ENCODE measurements at regions not wholly inside any gene's neighbourhood (a gene's known extent, or its start where the extent isn't known, plus 50 kb on each side); places are given as distances from the start of the nearest gene placed in this dataset.

DNA sequence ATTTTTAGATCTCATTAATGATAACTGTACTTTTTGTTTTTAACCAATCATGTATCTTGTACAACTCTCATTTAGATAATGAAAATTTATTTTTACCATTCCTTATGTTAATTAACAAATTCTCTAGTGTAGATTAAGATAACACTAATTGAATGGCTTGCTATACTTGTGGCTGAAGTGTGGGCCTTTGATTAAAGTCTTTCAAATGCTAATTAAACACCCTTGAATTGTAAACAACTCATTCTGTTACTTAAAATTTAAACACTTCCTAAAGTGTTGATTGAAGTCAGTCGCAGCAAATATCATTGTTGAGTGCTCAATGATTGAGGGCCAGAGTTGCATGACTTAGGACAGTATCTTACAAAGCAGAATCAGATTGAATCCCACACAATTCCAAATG is 109.8 kb upstream of the GULP1 start:
- TF ChIP-seq POLR2A (IDR thresholded peaks at IDR 0.05) (no peak), CTCF (IDR thresholded peaks at IDR 0.05) (no peak)

All from testis (tissue), 2 donors.